H1 (cell line): ENCODE measurements at regions not wholly inside any gene's neighbourhood (a gene's known extent, or its start where the extent isn't known, plus 50 kb on each side); places are given as distances from the start of the nearest gene placed in this dataset.
"Not testable (repeated sequence)": the region's sequence is repeated elsewhere in the genome, so short reads cannot be mapped to it uniquely, and the experiment has no call there.

Experiments used
- CTCF ChIA-PET: fragments of 300-600 bp; sonication (Branson Sonifier 250); formaldehyde crosslinking; loops from one replicate; lab custom pipeline; 2021; ENCODE audit not compliant: partially characterized antibody; lab: Charles Lee
- POLR2A ChIA-PET: fragments of 300-600 bp; sonication (Branson Sonifier 250); formaldehyde crosslinking; loops from one replicate; lab custom pipeline; 2021; ENCODE audit warnings: inconsistent platforms; ENCODE audit not compliant: partially characterized antibody; lab: Charles Lee
- DNase-seq, 2 experiments: peaks; one replicate each; pipeline versions ENCODE4 v3.0.0 to v3.0.0-alpha.2; 2010 to 2022; ENCODE audit warnings: low spot score in 2 of 2, low read depth in 1 of 2, mixed read lengths in 1 of 2
- FAIRE-seq: peaks from 2 replicates; lab custom pipeline; 2011; peaks lifted over from hg19 to GRCh38; lab: Jason Lieb, UNC
- H2AFZ ChIP-seq: 2 replicates; pipeline ENCODE4 v1.8.1; 2012; ENCODE audit warnings: low read length, inconsistent platforms
- H2AK5ac ChIP-seq: 2 replicates; pipeline ENCODE4 v1.6.1; 2013; ENCODE audit warnings: low read depth, low read length
- H2BK120ac ChIP-seq: replicated peaks from 2 replicates; pipeline ENCODE3; 2013; ENCODE audit warnings: low read depth, low read length, inconsistent platforms
- H2BK12ac ChIP-seq: 2 replicates; pipeline ENCODE4 v1.6.1; 2013; ENCODE audit warnings: low read depth, low read length
- H2BK15ac ChIP-seq: 2 replicates; pipeline ENCODE4 v1.6.1; 2013; ENCODE audit warnings: low read length
- H2BK20ac ChIP-seq: 2 replicates; pipeline ENCODE4 v1.6.1; 2013; ENCODE audit warnings: low read length
- H2BK5ac ChIP-seq: 2 replicates; pipeline ENCODE4 v1.6.1; 2013; ENCODE audit warnings: low read depth, low read length
- H3K14ac ChIP-seq: 2 replicates; pipeline ENCODE4 v1.6.1; 2013; ENCODE audit warnings: inconsistent platforms; ENCODE audit not compliant: insufficient read length
- H3K18ac ChIP-seq: 2 replicates; pipeline ENCODE4 v1.6.1; 2013; ENCODE audit warnings: low read length; ENCODE audit errors: extremely low read depth
- H3K23ac ChIP-seq: 2 replicates; pipeline ENCODE4 v1.6.1; 2013; ENCODE audit warnings: inconsistent platforms; ENCODE audit not compliant: insufficient read length
- H3K23me2 ChIP-seq: 2 replicates; pipeline ENCODE4 v1.6.1; 2013; ENCODE audit warnings: low read depth, low read length
- H3K27ac ChIP-seq: 2 replicates; pipeline ENCODE4 v1.6.1; 2011; ENCODE audit warnings: low read depth, low read length, inconsistent platforms
- H3K27me3 ChIP-seq, 4 experiments: replicated peaks in 1 of 4; 1 replicate in 1 of 4; 2 replicates in 3 of 4; pipeline versions ENCODE4 v1.6.1 to v1.8.1; 2011 to 2013; ENCODE audit warnings: low read length in 3 of 4, mild to moderate bottlenecking in 3 of 4, inconsistent platforms in 2 of 4, mixed read lengths in 2 of 4, moderate library complexity in 1 of 4; ENCODE audit not compliant: control insufficient read depth in 3 of 4, insufficient read depth in 3 of 4; ENCODE audit errors: extremely low read depth in 1 of 4
- H3K36me3 ChIP-seq, 4 experiments: 2 replicates each; pipeline versions ENCODE4 v1.6.1 to v1.8.1; 2011 to 2013; ENCODE audit warnings: mild to moderate bottlenecking in 4 of 4, low read length in 3 of 4, moderate library complexity in 2 of 4, control low read depth in 1 of 4, inconsistent platforms in 1 of 4; ENCODE audit not compliant: insufficient read depth in 4 of 4, control insufficient read depth in 2 of 4
- H3K4ac ChIP-seq: replicated peaks from 2 replicates; pipeline ENCODE3; 2013; ENCODE audit warnings: low read length, low read depth, mixed read lengths, inconsistent platforms; ENCODE audit not compliant: insufficient read length
- H3K4me1 ChIP-seq, 4 experiments: replicated peaks in 1 of 4; 1 replicate in 1 of 4; 2 replicates in 3 of 4; pipeline versions ENCODE4 v1.6.1 to v1.8.1; 2011 to 2013; ENCODE audit warnings: low read length in 3 of 4, inconsistent platforms in 2 of 4, mixed read lengths in 1 of 4; ENCODE audit not compliant: insufficient read depth in 4 of 4, control insufficient read depth in 3 of 4
- H3K4me2 ChIP-seq, 2 experiments: 2 replicates each; pipeline versions ENCODE4 v1.6.1 to v1.8.1; 2011 to 2013; ENCODE audit warnings: low read depth in 2 of 2, low read length in 2 of 2, control low read depth in 1 of 2, inconsistent platforms in 1 of 2, mild to moderate bottlenecking in 1 of 2; ENCODE audit not compliant: insufficient read depth in 1 of 2
- H3K4me3 ChIP-seq, 4 experiments: fragments of 200-600, 300-600 bp in 1 of 4; sonication (generic), shearing (Covaris generic), sonication (Bioruptor Twin) in 1 of 4; 2 replicates each; pipeline versions ENCODE4 v1.5.1 to v1.8.1; 2011 to 2016; ENCODE audit warnings: low read length in 4 of 4, low read depth in 3 of 4, control low read depth in 2 of 4, inconsistent platforms in 2 of 4, mild to moderate bottlenecking in 2 of 4, mixed read lengths in 1 of 4, moderate library complexity in 1 of 4; ENCODE audit not compliant: insufficient read depth in 2 of 4; ENCODE audit errors: extremely low read depth in 1 of 4
- H3K56ac ChIP-seq: replicated peaks from 2 replicates; pipeline ENCODE3; 2013; ENCODE audit warnings: low read depth, mild to moderate bottlenecking, mixed read lengths, low read length, inconsistent platforms; ENCODE audit not compliant: insufficient read length
- H3K79me1 ChIP-seq: 2 replicates; pipeline ENCODE4 v1.6.1; 2013; ENCODE audit warnings: low read depth, low read length, control low read depth
- H3K79me2 ChIP-seq, 2 experiments: 2 replicates each; pipeline versions ENCODE4 v1.6.1 to v1.8.1; 2012 to 2013; ENCODE audit warnings: low read length in 2 of 2, mild to moderate bottlenecking in 2 of 2, inconsistent platforms in 1 of 2; ENCODE audit not compliant: insufficient read depth in 2 of 2, control insufficient read depth in 1 of 2
- H3K9ac ChIP-seq, 4 experiments: replicated peaks in 1 of 4; 1 replicate in 1 of 4; 2 replicates in 3 of 4; pipeline versions ENCODE4 v1.6.1 to v1.8.1; 2011 to 2013; ENCODE audit warnings: low read depth in 3 of 4, low read length in 3 of 4, control low read depth in 2 of 4, mild to moderate bottlenecking in 2 of 4, moderate library complexity in 2 of 4, inconsistent platforms in 1 of 4; ENCODE audit errors: extremely low read depth in 1 of 4
- H3K9me3 ChIP-seq, 2 experiments: 2 replicates each; pipeline versions ENCODE4 v1.6.1 to v1.8.1; 2012 to 2013; ENCODE audit warnings: mild to moderate bottlenecking in 2 of 2, moderate library complexity in 2 of 2, control low read depth in 1 of 2, inconsistent platforms in 1 of 2, low read depth in 1 of 2, low read length in 1 of 2, mixed read lengths in 1 of 2; ENCODE audit not compliant: insufficient read depth in 2 of 2
- H4K20me1 ChIP-seq, 2 experiments: replicated peaks in 1 of 2; 2 replicates each; pipeline versions ENCODE3 to v1.8.1; 2011 to 2013; ENCODE audit warnings: inconsistent platforms in 2 of 2, low read length in 2 of 2, mild to moderate bottlenecking in 1 of 2; ENCODE audit not compliant: insufficient read depth in 2 of 2, control insufficient read depth in 1 of 2
- H4K5ac ChIP-seq: 2 replicates; pipeline ENCODE4 v1.6.1; 2013; ENCODE audit warnings: low read length, low read depth, mixed read lengths, inconsistent platforms; ENCODE audit not compliant: insufficient read length
- H4K8ac ChIP-seq: 2 replicates; pipeline ENCODE4 v1.8.0; 2013; ENCODE audit warnings: mild to moderate bottlenecking, moderate library complexity, low read length, inconsistent platforms; ENCODE audit not compliant: insufficient read depth; ENCODE audit errors: extremely low read depth
- H4K91ac ChIP-seq: replicated peaks from 2 replicates; pipeline ENCODE3; 2013; ENCODE audit warnings: low read length, mixed read lengths, inconsistent platforms; ENCODE audit not compliant: insufficient read length
- WGBS, 2 experiments: shearing (Covaris generic) in 1 of 2; methylation state at CpG; one replicate each; pipeline versions ENCODE4 v1.1.6 to v1.1.7; 2013 to 2015; ENCODE audit warnings: low lambda C conversion rate in 2 of 2, mixed read lengths in 2 of 2, inconsistent platforms in 1 of 2, low coverage in 1 of 2, missing lambda C conversion rate in 1 of 2; ENCODE audit not compliant: insufficient replicate concordance in 2 of 2, insufficient coverage in 1 of 2, insufficient read length in 1 of 2; ENCODE audit errors: extremely low coverage in 1 of 2, missing lambda C conversion rate in 1 of 2; 5-methylcytosine and 5-hydroxymethylcytosine counted together

DNA sequence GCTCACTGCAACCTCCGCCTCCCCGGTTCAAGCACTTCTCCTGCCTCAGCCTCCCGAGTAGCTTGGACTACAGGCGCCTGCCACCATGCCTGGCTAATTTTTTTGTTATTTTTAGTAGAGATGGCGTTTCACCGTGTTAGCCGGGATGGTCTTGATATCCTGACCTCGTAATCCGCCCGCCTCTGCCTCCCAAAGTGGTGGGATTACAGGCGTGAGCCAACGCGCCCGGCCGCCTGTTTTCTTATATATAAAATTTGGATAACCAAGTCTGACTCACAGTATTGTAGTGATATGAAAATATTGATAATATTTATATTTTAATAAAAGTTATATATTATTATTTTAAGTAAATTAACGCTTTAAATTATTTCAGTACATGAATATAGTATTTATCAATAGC lies 1821.7 kb downstream of the BRINP3 start:
- H4K8ac ChIP-seq, H3K79me2 ChIP-seq, H3K4me1 ChIP-seq, H3K4me2 ChIP-seq, H3K9me3 ChIP-seq, H3K9ac ChIP-seq, H3K14ac ChIP-seq, H3K18ac ChIP-seq, H3K79me1 ChIP-seq, H3K27ac ChIP-seq, H2AK5ac ChIP-seq, H4K20me1 ChIP-seq, H3K23me2 ChIP-seq, H2AFZ ChIP-seq, H2BK20ac ChIP-seq, H2BK5ac ChIP-seq, H2BK15ac ChIP-seq, H2BK120ac ChIP-seq, H3K27me3 ChIP-seq, H4K5ac ChIP-seq, H3K4me3 ChIP-seq, DNase-seq, H3K23ac ChIP-seq, H3K4ac ChIP-seq, H3K56ac ChIP-seq, H2BK12ac ChIP-seq, POLR2A ChIA-PET, H4K91ac ChIP-seq, FAIRE-seq, H3K36me3 ChIP-seq: not testable (repeated sequence)
- WGBS, 2 experiments, result 97% methylated on average over 16 of the region's 16 CpGs; no CpG with 5 or more reads in 1 of the 2 experiments
- CTCF ChIA-PET, result interaction anchor here (1.0 kb wide), 1 partner anchor 11 kb away, joined by 3 read pairs; no protein-coding TSS in a partner anchor
